Liver (tissue), 3 donors: ENCODE measurements at regions not wholly inside any gene's neighbourhood (a gene's known extent, or its start where the extent isn't known, plus 50 kb on each side); places are given as distances from the start of the nearest gene placed in this dataset.

Experiments used
- RAD21 ChIP-seq, 2 donors: IDR thresholded peaks; 2 replicates each; pipeline ENCODE4 v1.6.1; 2016; ENCODE audit warnings: antibody characterized with exemption in 2 of 2, mild to moderate bottlenecking in 2 of 2
- YY1 ChIP-seq: IDR thresholded peaks from 2 replicates; pipeline ENCODE4 v1.6.1; 2016; ENCODE audit warnings: antibody characterized with exemption, mild to moderate bottlenecking
- TF ChIP-seq, protein P1 (sequence below): fragments of 150-350 bp; IDR thresholded peaks from 2 replicates; pipeline ENCODE4 v1.5.1; 2017; ENCODE audit warnings: improper control_type of control experiment, low read depth, low read length; ENCODE audit not compliant: missing input control
- TF ChIP-seq, protein P2 (sequence below): IDR thresholded peaks from 2 replicates; pipeline ENCODE4 v1.6.1; 2016; ENCODE audit warnings: antibody characterized with exemption
- TF ChIP-seq, protein P3 (sequence below): IDR thresholded peaks from 2 replicates; pipeline ENCODE4 v1.6.1; 2016; ENCODE audit warnings: antibody characterized with exemption, mild to moderate bottlenecking
- donor health status: healthy.
- donor health status: healthy.

DNA sequence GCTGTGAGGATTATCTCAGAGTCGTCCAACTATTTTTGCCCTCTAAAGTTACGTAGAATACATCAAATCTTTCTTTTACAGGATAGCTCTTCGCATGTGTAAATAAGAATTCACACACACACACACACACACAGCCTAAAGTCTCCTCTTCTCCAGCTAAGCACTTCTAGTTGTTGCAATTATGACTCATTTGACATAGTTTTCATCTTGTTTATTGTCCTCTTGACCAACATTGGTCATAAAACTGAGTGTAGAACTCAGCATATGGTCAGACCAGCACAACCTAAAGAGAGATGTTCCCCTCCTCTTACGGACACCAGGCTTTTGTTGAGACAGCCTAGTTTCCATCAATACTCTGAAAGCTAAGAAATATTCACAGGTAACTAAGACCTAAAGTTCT is 234.2 kb downstream of the BLID start:
- TF ChIP-seq, protein P1, sequence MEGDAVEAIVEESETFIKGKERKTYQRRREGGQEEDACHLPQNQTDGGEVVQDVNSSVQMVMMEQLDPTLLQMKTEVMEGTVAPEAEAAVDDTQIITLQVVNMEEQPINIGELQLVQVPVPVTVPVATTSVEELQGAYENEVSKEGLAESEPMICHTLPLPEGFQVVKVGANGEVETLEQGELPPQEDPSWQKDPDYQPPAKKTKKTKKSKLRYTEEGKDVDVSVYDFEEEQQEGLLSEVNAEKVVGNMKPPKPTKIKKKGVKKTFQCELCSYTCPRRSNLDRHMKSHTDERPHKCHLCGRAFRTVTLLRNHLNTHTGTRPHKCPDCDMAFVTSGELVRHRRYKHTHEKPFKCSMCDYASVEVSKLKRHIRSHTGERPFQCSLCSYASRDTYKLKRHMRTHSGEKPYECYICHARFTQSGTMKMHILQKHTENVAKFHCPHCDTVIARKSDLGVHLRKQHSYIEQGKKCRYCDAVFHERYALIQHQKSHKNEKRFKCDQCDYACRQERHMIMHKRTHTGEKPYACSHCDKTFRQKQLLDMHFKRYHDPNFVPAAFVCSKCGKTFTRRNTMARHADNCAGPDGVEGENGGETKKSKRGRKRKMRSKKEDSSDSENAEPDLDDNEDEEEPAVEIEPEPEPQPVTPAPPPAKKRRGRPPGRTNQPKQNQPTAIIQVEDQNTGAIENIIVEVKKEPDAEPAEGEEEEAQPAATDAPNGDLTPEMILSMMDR: no peak
- TF ChIP-seq, protein P2, sequence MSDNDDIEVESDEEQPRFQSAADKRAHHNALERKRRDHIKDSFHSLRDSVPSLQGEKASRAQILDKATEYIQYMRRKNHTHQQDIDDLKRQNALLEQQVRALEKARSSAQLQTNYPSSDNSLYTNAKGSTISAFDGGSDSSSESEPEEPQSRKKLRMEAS: no peak
- TF ChIP-seq, protein P3, sequence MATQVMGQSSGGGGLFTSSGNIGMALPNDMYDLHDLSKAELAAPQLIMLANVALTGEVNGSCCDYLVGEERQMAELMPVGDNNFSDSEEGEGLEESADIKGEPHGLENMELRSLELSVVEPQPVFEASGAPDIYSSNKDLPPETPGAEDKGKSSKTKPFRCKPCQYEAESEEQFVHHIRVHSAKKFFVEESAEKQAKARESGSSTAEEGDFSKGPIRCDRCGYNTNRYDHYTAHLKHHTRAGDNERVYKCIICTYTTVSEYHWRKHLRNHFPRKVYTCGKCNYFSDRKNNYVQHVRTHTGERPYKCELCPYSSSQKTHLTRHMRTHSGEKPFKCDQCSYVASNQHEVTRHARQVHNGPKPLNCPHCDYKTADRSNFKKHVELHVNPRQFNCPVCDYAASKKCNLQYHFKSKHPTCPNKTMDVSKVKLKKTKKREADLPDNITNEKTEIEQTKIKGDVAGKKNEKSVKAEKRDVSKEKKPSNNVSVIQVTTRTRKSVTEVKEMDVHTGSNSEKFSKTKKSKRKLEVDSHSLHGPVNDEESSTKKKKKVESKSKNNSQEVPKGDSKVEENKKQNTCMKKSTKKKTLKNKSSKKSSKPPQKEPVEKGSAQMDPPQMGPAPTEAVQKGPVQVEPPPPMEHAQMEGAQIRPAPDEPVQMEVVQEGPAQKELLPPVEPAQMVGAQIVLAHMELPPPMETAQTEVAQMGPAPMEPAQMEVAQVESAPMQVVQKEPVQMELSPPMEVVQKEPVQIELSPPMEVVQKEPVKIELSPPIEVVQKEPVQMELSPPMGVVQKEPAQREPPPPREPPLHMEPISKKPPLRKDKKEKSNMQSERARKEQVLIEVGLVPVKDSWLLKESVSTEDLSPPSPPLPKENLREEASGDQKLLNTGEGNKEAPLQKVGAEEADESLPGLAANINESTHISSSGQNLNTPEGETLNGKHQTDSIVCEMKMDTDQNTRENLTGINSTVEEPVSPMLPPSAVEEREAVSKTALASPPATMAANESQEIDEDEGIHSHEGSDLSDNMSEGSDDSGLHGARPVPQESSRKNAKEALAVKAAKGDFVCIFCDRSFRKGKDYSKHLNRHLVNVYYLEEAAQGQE: no peak
- no peak for TF ChIP-seq YY1
- TF ChIP-seq RAD21 (IDR thresholded peaks at IDR 0.05): no peak
